GM12892 (cell line): ENCODE measurements at regions not wholly inside any gene's neighbourhood (a gene's known extent, or its start where the extent isn't known, plus 50 kb on each side); places are given as distances from the start of the nearest gene placed in this dataset.

Experiments used
- POLR2A ChIP-seq: IDR thresholded peaks from 2 replicates; pipeline ENCODE4 v1.6.1; 2011; ENCODE audit warnings: low read depth, low read length, control low read depth
- POLR2AphosphoS5 ChIP-seq: IDR thresholded peaks from 2 replicates; pipeline ENCODE4 v1.6.1; 2011; ENCODE audit warnings: low read depth, low read length, control low read depth
- TAF1 ChIP-seq: IDR thresholded peaks from 2 replicates; pipeline ENCODE4 v1.6.1; 2011; ENCODE audit warnings: low read depth, mild to moderate bottlenecking, control low read depth, low read length, borderline replicate concordance

DNA sequence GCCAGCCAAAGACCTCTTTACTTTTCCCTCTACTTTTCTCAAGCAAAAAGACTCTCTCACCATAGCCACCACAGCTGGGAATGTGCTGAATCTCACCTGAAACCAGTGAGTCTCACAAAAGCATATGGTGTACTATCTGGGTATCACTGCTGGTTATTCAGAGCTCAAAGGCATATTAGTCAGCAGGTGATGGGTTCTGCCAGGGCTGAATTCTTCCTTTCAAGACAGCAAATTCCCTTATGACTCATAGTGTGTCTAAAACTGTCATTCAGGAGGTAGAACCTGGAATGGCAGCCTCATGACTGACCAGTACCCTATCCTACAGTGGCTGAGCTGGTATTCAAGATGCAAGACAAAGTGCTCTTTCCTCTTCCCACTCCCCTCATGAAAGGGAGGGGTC, 2859.1 kb downstream of the PCDH9 start:
- TF ChIP-seq POLR2A (no peak), POLR2AphosphoS5 (no peak), TAF1 (no peak)
